WERI-Rb-1 (cell line): ENCODE measurements at regions not wholly inside any gene's neighbourhood (a gene's known extent, or its start where the extent isn't known, plus 50 kb on each side); places are given as distances from the start of the nearest gene placed in this dataset.
"Not testable (repeated sequence)": the region's sequence is repeated elsewhere in the genome, so short reads cannot be mapped to it uniquely, and the experiment has no call there.

Experiments used
- DNase-seq: peaks from one replicate; pipeline ENCODE4 v3.0.0-alpha.2; 2020
- H3K27ac ChIP-seq: fragments of 250-450 bp; sonication (Bioruptor Pico); 2 replicates; pipeline ENCODE4 v1.5.1; 2020; ENCODE audit warnings: mild to moderate bottlenecking, moderate library complexity
- H3K27me3 ChIP-seq: fragments of 250-450 bp; sonication (Bioruptor Pico); 2 replicates; pipeline ENCODE4 v1.5.1; 2021; ENCODE audit warnings: mild to moderate bottlenecking, low read depth, moderate library complexity; ENCODE audit not compliant: insufficient read depth, severe bottlenecking
- H3K36me3 ChIP-seq: fragments of 250-450 bp; sonication (Bioruptor Pico); 2 replicates; pipeline ENCODE4 v1.5.1; 2020; ENCODE audit warnings: mild to moderate bottlenecking, moderate library complexity
- H3K4me3 ChIP-seq: 2 replicates; pipeline ENCODE4 v1.5.1; 2011; ENCODE audit warnings: low read depth, mild to moderate bottlenecking, control low read depth, low read length
- H3K9me3 ChIP-seq: fragments of 250-450 bp; sonication (Bioruptor Pico); 2 replicates; pipeline ENCODE4 v1.5.1; 2021; ENCODE audit warnings: mild to moderate bottlenecking, moderate library complexity; ENCODE audit not compliant: severe bottlenecking
- CTCF ChIP-seq: IDR thresholded peaks from 2 replicates; pipeline ENCODE4 v1.5.1; 2011; ENCODE audit warnings: low read depth, mild to moderate bottlenecking, control low read depth, inconsistent platforms, low read length

GRCh38 chr7:149692557-149692982 is 80.8 kb downstream of the ZNF467 start:
- peak; percentile 80 for DNase-seq
- H3K36me3 ChIP-seq, result no peaks in the 10 kb centered on the region
- H3K27me3 ChIP-seq, result no peaks in the 10 kb centered on the region
- peak overlapping the region; percentile 50; the same call in 1 of the 2 replicates for H3K27ac ChIP-seq
- peaks cover under 1% of the 10 kb centered on the region for H3K9me3 ChIP-seq
- no peak for TF ChIP-seq CTCF
- peak overlapping the region; percentile 35 for H3K4me3 ChIP-seq

- Histone ChIP-seq H3K4me3 (peak overlapping the region; percentile 35), H3K36me3 (no peaks in the 10 kb centered on the region)
These were observed 81.3 kb downstream of the ZNF467 start for GRCh38 chr7:149692056-149692455.

DNA sequence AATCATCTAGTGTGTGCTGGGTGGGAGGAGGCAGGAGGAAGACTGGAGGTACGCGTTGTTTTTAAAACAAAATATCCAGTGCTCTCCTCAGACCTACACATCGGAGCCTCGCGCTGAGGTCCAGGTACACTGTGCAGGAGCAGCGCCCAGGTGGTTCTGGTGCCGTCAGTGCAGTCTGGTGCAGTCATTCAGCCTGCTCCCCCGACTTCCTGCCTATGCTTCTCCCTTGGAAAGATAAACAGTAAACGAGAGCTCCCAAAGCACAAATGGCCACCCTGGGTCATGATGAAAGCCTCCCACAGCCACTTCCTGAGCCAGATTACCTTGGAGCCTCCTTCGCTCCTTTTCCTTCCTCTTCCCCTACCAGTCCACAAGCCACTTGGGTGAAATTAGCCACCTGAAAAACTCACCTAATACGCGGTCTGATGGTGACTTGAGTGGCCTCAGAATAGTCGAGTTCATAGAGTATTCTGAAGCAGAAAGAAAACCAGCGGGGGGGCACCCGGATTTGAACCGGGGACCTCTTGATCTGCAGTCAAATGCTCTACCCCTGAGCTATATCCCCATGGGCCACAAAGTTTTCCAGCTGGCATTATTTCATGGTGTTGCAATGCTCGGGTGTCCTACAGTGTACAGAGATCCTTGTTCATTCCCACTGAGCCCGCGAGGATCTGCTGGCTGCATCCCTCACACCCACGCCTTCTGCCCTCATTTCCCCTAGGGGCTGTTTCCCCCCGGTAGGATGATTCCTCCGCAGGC is 82.5 kb downstream of the ZNF467 start:
- no peak overlapping the region for H3K27ac ChIP-seq
- peak; percentile 40 for DNase-seq
- TF ChIP-seq CTCF, result no peak
- no peak overlapping the region for H3K4me3 ChIP-seq
- no peaks in the 10 kb centered on the region for H3K9me3 ChIP-seq
- no peaks in the 10 kb centered on the region for H3K36me3 ChIP-seq
- no peaks in the 10 kb centered on the region for H3K27me3 ChIP-seq

More at GRCh38 chr7:149692056-149692455, 81.3 kb downstream of the ZNF467 start:
- H3K27ac ChIP-seq, result peak overlapping the region; percentile 50; the same call in 1 of the 2 replicates
- no peak for DNase-seq
- no peaks in the 10 kb centered on the region for H3K9me3 ChIP-seq
- TF ChIP-seq CTCF, result no peak
- no peaks in the 10 kb centered on the region for H3K27me3 ChIP-seq

DNA sequence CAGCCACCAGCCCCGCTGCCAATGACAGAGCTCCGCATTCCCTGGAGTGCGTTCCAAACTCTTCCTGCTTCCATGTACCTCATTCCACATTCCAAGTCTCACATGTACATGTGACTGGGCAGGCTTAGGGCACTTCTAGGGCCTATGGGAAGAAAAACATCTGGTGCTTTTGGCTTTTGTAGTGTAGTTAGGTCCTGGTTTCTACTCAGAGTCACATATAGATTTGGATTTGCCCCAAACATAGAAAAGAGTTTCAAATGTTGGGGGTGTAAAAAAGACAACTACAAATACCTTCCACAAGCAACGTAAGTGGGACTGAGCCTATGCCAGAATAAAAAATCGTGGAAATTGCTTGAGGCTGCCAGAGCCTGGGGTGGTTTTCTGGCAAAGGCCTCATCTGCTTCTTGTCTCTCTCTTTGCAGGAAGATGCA is 84.1 kb downstream of the ZNF467 start:
- Histone ChIP-seq H3K4me3 (no peak overlapping the region), H3K9me3 (no peaks in the 10 kb centered on the region), H3K36me3 (no peaks in the 10 kb centered on the region), H3K27me3 (no peaks in the 10 kb centered on the region), H3K27ac (no peak overlapping the region)
- no peak for TF ChIP-seq CTCF
- DNase-seq, result no peak

GRCh38 chr7:149688836-149689235 is 84.6 kb downstream of the ZNF467 start:
- H3K27me3 ChIP-seq, result no peaks in the 10 kb centered on the region
- no peak overlapping the region for H3K4me3 ChIP-seq
- DNase-seq, result no peak
- H3K9me3 ChIP-seq, result no peaks in the 10 kb centered on the region
- H3K27ac ChIP-seq, result no peak overlapping the region
- H3K36me3 ChIP-seq, result no peaks in the 10 kb centered on the region
- TF ChIP-seq CTCF, result no peak

GRCh38 chr7:149687820-149688219 is 85.6 kb downstream of the ZNF467 start:
- H3K27ac ChIP-seq, H3K36me3 ChIP-seq, H3K27me3 ChIP-seq, H3K9me3 ChIP-seq, DNase-seq, H3K4me3 ChIP-seq: not testable (repeated sequence)
